HepG2 (cell line): ENCODE measurements at regions not wholly inside any gene's neighbourhood (a gene's known extent, or its start where the extent isn't known, plus 50 kb on each side); places are given as distances from the start of the nearest gene placed in this dataset.

Source experiments
- ARHGAP35 ChIP-seq: sonication (generic); formaldehyde crosslinking; IDR thresholded peaks from 2 replicates; pipeline ENCODE4 v1.9.0; 2022; ENCODE audit warnings: mild to moderate bottlenecking, inconsistent platforms, moderate library complexity, missing genetic modification reagents, borderline replicate concordance
- BRCA1 ChIP-seq: sonication (generic); formaldehyde crosslinking; IDR thresholded peaks from 2 replicates; pipeline ENCODE4 v1.4.0; 2020; ENCODE audit warnings: missing genetic modification reagents
- DRAP1 ChIP-seq: IDR thresholded peaks from 2 replicates; pipeline ENCODE4 v1.6.1; 2016; ENCODE audit warnings: missing genetic modification reagents, missing compliant biosample characterization
- EP300 ChIP-seq, 3 experiments: sonication (generic) in 1 of 3; formaldehyde crosslinking in 1 of 3; IDR thresholded peaks; 2 replicates each; pipeline versions ENCODE4 v1.5.1 to v1.6.1; 2011 to 2020; ENCODE audit warnings: low read depth in 2 of 3, low read length in 2 of 3, borderline replicate concordance in 1 of 3, improper control_type of control experiment in 1 of 3, mild to moderate bottlenecking in 1 of 3, missing genetic modification reagents in 1 of 3, moderate library complexity in 1 of 3
- ETV6 ChIP-seq: sonication (generic); formaldehyde crosslinking; conservative IDR thresholded peaks from 2 replicates; pipeline ENCODE4 v1.4.0; 2020; ENCODE audit warnings: missing genetic modification reagents
- FOXA3 ChIP-seq: IDR thresholded peaks from 2 replicates; pipeline ENCODE4 v1.6.1; 2016; ENCODE audit warnings: missing genetic modification reagents, missing compliant biosample characterization
- IRF2 ChIP-seq: IDR thresholded peaks from 2 replicates; pipeline ENCODE4 v1.6.1; 2018; ENCODE audit warnings: missing genetic modification reagents, missing compliant biosample characterization
- MLX ChIP-seq: IDR thresholded peaks from 2 replicates; pipeline ENCODE4 v1.6.1; 2016
- TSC22D2 ChIP-seq: sonication (generic); formaldehyde crosslinking; IDR thresholded peaks from 2 replicates; pipeline ENCODE4 v1.5.1; 2020; ENCODE audit warnings: missing genetic modification reagents, mild to moderate bottlenecking, borderline replicate concordance
- ZNF768 ChIP-seq: sonication (generic); formaldehyde crosslinking; IDR thresholded peaks from 2 replicates; pipeline ENCODE4 v1.4.0; 2020; ENCODE audit warnings: missing genetic modification reagents
- TF ChIP-seq, protein P1 (sequence below): sonication (generic); formaldehyde crosslinking; IDR thresholded peaks from 2 replicates; pipeline ENCODE4 v1.4.0; 2020; ENCODE audit warnings: missing genetic modification reagents, borderline replicate concordance
- TF ChIP-seq, protein P2 (sequence below): sonication (generic); formaldehyde crosslinking; IDR thresholded peaks from 2 replicates; pipeline ENCODE4 v1.4.0; 2020; ENCODE audit warnings: mild to moderate bottlenecking, missing genetic modification reagents

- TF ChIP-seq ETV6 (0 out of 2 replicates have a peak, but pooled peaks have one; percentile 11), EP300 (IDR thresholded peaks at IDR 0.05; ENCODE audit: low read depth in 2 of 2, low read length in 2 of 2) (no peak), EP300 (CRISPR knock-in tag; IDR thresholded peaks at IDR 0.05; ENCODE audit: borderline replicate concordance) (peak; percentile 43; the same call in 1 of the 2 replicates), IRF2 (CRISPR knock-in tag) (0 out of 2 replicates have a peak, but pooled peaks have one; percentile 11), DRAP1 (peak; percentile 7; the same call in 1 of the 2 replicates), ZNF768 (CRISPR knock-in tag) (no peak), BRCA1 (peak; percentile 15; the same call in 1 of the 2 replicates), TSC22D2 (peak; percentile 14; the same call in 1 of the 2 replicates), FOXA3 (CRISPR knock-in tag) (peak; percentile 66), MLX (peak; percentile 39; the same call in 1 of the 2 replicates), ARHGAP35 (CRISPR knock-in tag) (0 out of 2 replicates have a peak, but pooled peaks have one; percentile 50)
- TF ChIP-seq, protein P1, sequence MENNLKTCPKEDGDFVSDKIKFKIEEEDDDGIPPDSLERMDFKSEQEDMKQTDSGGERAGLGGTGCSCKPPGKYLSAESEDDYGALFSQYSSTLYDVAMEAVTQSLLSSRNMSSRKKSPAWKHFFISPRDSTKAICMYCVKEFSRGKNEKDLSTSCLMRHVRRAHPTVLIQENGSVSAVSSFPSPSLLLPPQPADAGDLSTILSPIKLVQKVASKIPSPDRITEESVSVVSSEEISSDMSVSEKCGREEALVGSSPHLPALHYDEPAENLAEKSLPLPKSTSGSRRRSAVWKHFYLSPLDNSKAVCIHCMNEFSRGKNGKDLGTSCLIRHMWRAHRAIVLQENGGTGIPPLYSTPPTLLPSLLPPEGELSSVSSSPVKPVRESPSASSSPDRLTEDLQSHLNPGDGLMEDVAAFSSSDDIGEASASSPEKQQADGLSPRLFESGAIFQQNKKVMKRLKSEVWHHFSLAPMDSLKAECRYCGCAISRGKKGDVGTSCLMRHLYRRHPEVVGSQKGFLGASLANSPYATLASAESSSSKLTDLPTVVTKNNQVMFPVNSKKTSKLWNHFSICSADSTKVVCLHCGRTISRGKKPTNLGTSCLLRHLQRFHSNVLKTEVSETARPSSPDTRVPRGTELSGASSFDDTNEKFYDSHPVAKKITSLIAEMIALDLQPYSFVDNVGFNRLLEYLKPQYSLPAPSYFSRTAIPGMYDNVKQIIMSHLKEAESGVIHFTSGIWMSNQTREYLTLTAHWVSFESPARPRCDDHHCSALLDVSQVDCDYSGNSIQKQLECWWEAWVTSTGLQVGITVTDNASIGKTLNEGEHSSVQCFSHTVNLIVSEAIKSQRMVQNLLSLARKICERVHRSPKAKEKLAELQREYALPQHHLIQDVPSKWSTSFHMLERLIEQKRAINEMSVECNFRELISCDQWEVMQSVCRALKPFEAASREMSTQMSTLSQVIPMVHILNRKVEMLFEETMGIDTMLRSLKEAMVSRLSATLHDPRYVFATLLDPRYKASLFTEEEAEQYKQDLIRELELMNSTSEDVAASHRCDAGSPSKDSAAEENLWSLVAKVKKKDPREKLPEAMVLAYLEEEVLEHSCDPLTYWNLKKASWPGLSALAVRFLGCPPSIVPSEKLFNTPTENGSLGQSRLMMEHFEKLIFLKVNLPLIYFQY (CRISPR knock-in tag): no peak
- TF ChIP-seq, protein P2, sequence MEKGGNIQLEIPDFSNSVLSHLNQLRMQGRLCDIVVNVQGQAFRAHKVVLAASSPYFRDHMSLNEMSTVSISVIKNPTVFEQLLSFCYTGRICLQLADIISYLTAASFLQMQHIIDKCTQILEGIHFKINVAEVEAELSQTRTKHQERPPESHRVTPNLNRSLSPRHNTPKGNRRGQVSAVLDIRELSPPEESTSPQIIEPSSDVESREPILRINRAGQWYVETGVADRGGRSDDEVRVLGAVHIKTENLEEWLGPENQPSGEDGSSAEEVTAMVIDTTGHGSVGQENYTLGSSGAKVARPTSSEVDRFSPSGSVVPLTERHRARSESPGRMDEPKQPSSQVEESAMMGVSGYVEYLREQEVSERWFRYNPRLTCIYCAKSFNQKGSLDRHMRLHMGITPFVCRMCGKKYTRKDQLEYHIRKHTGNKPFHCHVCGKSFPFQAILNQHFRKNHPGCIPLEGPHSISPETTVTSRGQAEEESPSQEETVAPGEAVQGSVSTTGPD (CRISPR knock-in tag): 0 out of 2 replicates have a peak, but pooled peaks have one; percentile 51
Observed at GRCh38 chr20:50308166-50308512, 117.5 kb downstream of the CEBPB start (continued).
